Mammary epithelial cell (primary cell): ENCODE measurements at regions not wholly inside any gene's neighbourhood (a gene's known extent, or its start where the extent isn't known, plus 50 kb on each side); places are given as distances from the start of the nearest gene placed in this dataset.

Experiments
- CTCF ChIP-seq, 2 donors: IDR thresholded peaks in 1 of 2; conservative IDR thresholded peaks in 1 of 2; 2 replicates each; pipeline ENCODE4 v1.5.1; 2011 to 2012; ENCODE audit warnings: inconsistent platforms in 2 of 2, low read length in 2 of 2, mild to moderate bottlenecking in 2 of 2, control low read depth in 1 of 2, low read depth in 1 of 2; ENCODE audit not compliant: insufficient read depth in 1 of 2; ENCODE audit errors: extremely low read depth in 1 of 2
- EZH2 ChIP-seq: IDR thresholded peaks from 2 replicates; pipeline ENCODE4 v1.6.1; 2012; ENCODE audit warnings: low read length, inconsistent platforms, borderline replicate concordance

- TF ChIP-seq CTCF (conservative IDR thresholded peaks at IDR 0.05 in 1 of 2, IDR thresholded peaks at IDR 0.05 in 1 of 2; ENCODE audit: extremely low read depth in 1 of 2, insufficient read depth in 1 of 2, low read depth in 1 of 2, low read length in 2 of 2) (no peak), EZH2 (no peak)
Measured at GRCh38 chr4:96186593-96186992, 346.7 kb downstream of the PDHA2 start.
